GM21447 (cell line): ENCODE measurements at regions not wholly inside any gene's neighbourhood (a gene's known extent, or its start where the extent isn't known, plus 50 kb on each side); places are given as distances from the start of the nearest gene placed in this dataset.

Source experiments
- ATAC-seq: cut with Tn5 transposase; IDR thresholded peaks from one replicate; pipeline ENCODE4 v1.9.1; 2021; ENCODE audit not compliant: unreplicated experiment

GRCh38 chr10:117710181-117710798 is 167.7 kb downstream of the EMX2 start:
- no peak for ATAC-seq

GRCh38 chr10:117716889-117717288 is 174.3 kb downstream of the EMX2 start:
- ATAC-seq, result no peak

- ATAC-seq, result no peak
Observed at GRCh38 chr10:117718986-117719920, 176.7 kb downstream of the EMX2 start.

- no peak for ATAC-seq
Observed at GRCh38 chr10:117720931-117721835, 178.6 kb downstream of the EMX2 start.

GRCh38 chr10:117721873-117722272 is 179.3 kb downstream of the EMX2 start:
- no peak for ATAC-seq

- ATAC-seq, result no peak
Observed at GRCh38 chr10:117723343-117723742, 180.8 kb downstream of the EMX2 start.

- no peak for ATAC-seq
Observed at GRCh38 chr10:117725993-117726392, 183.4 kb downstream of the EMX2 start.

GRCh38 chr10:117726596-117727295 is 184.2 kb downstream of the EMX2 start:
- no peak for ATAC-seq

- no peak for ATAC-seq
Observed at GRCh38 chr10:117727421-117727820, 184.9 kb downstream of the EMX2 start.

GRCh38 chr10:117728087-117728486 is 185.5 kb downstream of the EMX2 start:
- ATAC-seq, result no peak

- no peak for ATAC-seq
Observed at GRCh38 chr10:117729156-117729555, 186.6 kb downstream of the EMX2 start.

- ATAC-seq, result no peak
Observed at GRCh38 chr10:117731121-117731791, 188.7 kb downstream of the EMX2 start.

- no peak for ATAC-seq
Observed at GRCh38 chr10:117734731-117735405, 192.3 kb downstream of the EMX2 start.

- ATAC-seq, result no peak
Observed at GRCh38 chr10:117736655-117737054, 194.1 kb downstream of the EMX2 start.

- ATAC-seq, result no peak
Observed at GRCh38 chr10:117740088-117740487, 197.5 kb downstream of the EMX2 start.

GRCh38 chr10:117740691-117741222 is 198.2 kb downstream of the EMX2 start:
- no peak for ATAC-seq

- ATAC-seq, result no peak
Observed at GRCh38 chr10:117741524-117741923, 199.0 kb downstream of the EMX2 start.

- ATAC-seq, result no peak
Observed at GRCh38 chr10:117743509-117743908, 201.0 kb downstream of the EMX2 start.

- ATAC-seq, result no peak
Observed at GRCh38 chr10:117745301-117745700, 202.8 kb downstream of the EMX2 start.
